Neutrophil (primary cell): ENCODE measurements at regions not wholly inside any gene's neighbourhood (a gene's known extent, or its start where the extent isn't known, plus 50 kb on each side); places are given as distances from the start of the nearest gene placed in this dataset.

Experiments used
- H3K27ac ChIP-seq: fragments of 200-600 bp; sonication (generic); 2 replicates; pipeline ENCODE4 v1.5.1; 2016; ENCODE audit warnings: mild to moderate bottlenecking, moderate library complexity
- H3K27me3 ChIP-seq: fragments of 200-600 bp; sonication (generic); 2 replicates; pipeline ENCODE4 v1.6.0; 2016; ENCODE audit warnings: mild to moderate bottlenecking
- H3K36me3 ChIP-seq: fragments of 200-600 bp; sonication (generic); 2 replicates; pipeline ENCODE4 v1.5.1; 2017
- H3K4me1 ChIP-seq, 2 experiments: fragments of 200-600 bp in 1 of 2; sonication (generic) in 1 of 2; 1 replicate in 1 of 2; 2 replicates in 1 of 2; pipeline versions ENCODE4 v1.5.1 to v1.6.1; 2013 to 2016; ENCODE audit warnings: low read depth in 1 of 2, low read length in 1 of 2, mild to moderate bottlenecking in 1 of 2, moderate library complexity in 1 of 2; ENCODE audit not compliant: control insufficient read depth in 1 of 2, insufficient read depth in 1 of 2
- H3K4me3 ChIP-seq, 2 experiments: fragments of 200-600 bp in 1 of 2; sonication (generic) in 1 of 2; 1 replicate in 1 of 2; 2 replicates in 1 of 2; pipeline ENCODE4 v1.5.1; 2013 to 2016; ENCODE audit warnings: low read depth in 1 of 2, low read length in 1 of 2, mild to moderate bottlenecking in 1 of 2, moderate library complexity in 1 of 2
- H3K9me3 ChIP-seq: fragments of 200-600 bp; sonication (generic); 2 replicates; pipeline ENCODE4 v1.5.1; 2016
- TF ChIP-seq, protein P1 (sequence below): fragments of 200-600 bp; sonication (generic); IDR thresholded peaks from 2 replicates; pipeline ENCODE4 v1.5.1; 2016; ENCODE audit warnings: antibody characterized with exemption

DNA sequence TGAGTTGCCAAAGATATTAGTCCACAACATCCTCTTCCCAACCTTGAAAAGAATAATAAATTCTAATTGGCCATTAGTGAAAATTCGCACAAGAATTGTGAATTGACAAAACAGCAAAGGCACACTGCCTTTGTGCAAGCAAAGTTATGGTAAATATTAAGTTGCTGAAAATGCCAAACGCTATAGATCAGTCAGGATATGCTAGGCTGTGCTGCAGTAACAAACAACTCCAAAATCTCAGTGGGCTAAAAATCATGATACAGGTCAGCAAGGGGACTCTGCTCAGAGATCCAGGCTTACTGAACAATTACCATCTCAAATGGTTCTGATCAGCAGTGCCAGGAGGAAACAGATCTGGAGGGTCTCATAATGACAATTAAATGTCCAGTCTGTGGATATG, 238.0 kb upstream of the IGF1R start:
- TF ChIP-seq, protein P1, sequence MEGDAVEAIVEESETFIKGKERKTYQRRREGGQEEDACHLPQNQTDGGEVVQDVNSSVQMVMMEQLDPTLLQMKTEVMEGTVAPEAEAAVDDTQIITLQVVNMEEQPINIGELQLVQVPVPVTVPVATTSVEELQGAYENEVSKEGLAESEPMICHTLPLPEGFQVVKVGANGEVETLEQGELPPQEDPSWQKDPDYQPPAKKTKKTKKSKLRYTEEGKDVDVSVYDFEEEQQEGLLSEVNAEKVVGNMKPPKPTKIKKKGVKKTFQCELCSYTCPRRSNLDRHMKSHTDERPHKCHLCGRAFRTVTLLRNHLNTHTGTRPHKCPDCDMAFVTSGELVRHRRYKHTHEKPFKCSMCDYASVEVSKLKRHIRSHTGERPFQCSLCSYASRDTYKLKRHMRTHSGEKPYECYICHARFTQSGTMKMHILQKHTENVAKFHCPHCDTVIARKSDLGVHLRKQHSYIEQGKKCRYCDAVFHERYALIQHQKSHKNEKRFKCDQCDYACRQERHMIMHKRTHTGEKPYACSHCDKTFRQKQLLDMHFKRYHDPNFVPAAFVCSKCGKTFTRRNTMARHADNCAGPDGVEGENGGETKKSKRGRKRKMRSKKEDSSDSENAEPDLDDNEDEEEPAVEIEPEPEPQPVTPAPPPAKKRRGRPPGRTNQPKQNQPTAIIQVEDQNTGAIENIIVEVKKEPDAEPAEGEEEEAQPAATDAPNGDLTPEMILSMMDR, result no peak
- H3K27me3 ChIP-seq, result no peaks in the 10 kb centered on the region
- H3K9me3 ChIP-seq, result no peaks in the 10 kb centered on the region
- H3K4me1 ChIP-seq, result no peaks in the 10 kb centered on the region
- H3K36me3 ChIP-seq, result no peaks in the 10 kb centered on the region
- H3K27ac ChIP-seq, result no peak overlapping the region
- no peak overlapping the region for H3K4me3 ChIP-seq

GRCh38 chr15:98412852-98413251, 235.5 kb upstream of the IGF1R start:
- TF ChIP-seq, protein P1, result no peak
- H3K4me1 ChIP-seq, result no peaks in the 10 kb centered on the region
- H3K27ac ChIP-seq, result no peak overlapping the region
- no peak overlapping the region for H3K4me3 ChIP-seq
- H3K9me3 ChIP-seq, result no peaks in the 10 kb centered on the region
- H3K36me3 ChIP-seq, result no peaks in the 10 kb centered on the region
- peaks cover 15% of the 10 kb centered on the region for H3K27me3 ChIP-seq

DNA sequence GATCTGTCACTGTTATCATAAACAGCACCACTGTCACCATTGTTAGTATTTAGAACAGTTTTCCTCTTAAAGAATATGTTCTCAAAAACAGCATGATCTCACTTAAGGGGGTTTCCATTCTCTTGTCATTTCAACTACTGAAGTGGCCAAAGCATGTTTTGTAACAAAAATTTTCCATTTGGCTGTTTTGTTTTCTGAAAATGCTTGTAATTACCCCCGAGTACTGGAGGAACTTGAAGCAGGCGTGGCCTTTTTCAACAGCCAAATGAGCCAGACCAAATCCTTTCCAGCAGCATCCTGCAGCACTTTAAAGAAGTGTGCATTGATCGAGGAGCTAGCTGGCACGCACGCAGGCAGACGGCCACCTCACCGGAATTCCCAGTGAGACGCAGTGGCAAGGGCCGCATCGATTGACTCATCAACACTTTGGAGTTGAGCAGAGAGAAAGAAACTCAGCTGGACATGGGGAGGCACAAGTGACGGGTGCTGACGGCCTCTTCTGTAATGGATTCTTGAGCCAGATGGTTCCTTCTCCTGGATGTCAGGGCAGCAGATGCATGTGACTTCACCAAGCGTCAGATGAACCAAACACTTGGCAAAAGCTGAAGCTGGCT, 234.3 kb upstream of the IGF1R start:
- H3K4me1 ChIP-seq, result no peaks in the 10 kb centered on the region
- no peak overlapping the region for H3K27ac ChIP-seq
- no peaks in the 10 kb centered on the region for H3K36me3 ChIP-seq
- no peak overlapping the region for H3K4me3 ChIP-seq
- peaks cover 25% of the 10 kb centered on the region for H3K27me3 ChIP-seq
- no peaks in the 10 kb centered on the region for H3K9me3 ChIP-seq
- TF ChIP-seq, protein P1, result no peak

- peaks cover 0 to 1% of the 10 kb centered on the region in 2 experiments for H3K4me1 ChIP-seq
- TF ChIP-seq, protein P1, result no peak
- no peak overlapping the region for H3K4me3 ChIP-seq
- H3K27me3 ChIP-seq, result peaks cover 48% of the 10 kb centered on the region
- no peak overlapping the region for H3K27ac ChIP-seq
- no peaks in the 10 kb centered on the region for H3K36me3 ChIP-seq
- no peaks in the 10 kb centered on the region for H3K9me3 ChIP-seq
Observed at GRCh38 chr15:98416222-98416855, 232.0 kb upstream of the IGF1R start.

DNA sequence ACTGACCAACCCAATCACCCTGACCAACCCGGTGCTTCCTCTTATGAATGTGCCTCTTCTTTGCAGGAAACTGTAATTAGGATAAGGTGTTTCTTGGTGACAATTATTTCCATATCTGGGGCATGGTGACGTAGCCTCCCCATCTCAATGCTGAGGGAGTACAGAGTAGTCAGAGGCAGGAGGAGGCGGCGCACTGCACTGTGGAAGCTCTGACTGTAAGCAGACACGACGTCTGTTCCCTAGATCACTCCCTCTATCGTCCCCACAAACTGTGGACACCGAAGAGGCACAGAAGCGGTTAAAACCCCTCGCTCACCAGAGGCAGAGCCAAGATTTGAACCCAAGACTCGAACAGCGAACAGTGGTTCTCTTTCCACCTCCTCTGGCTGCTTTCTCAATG, 231.0 kb upstream of the IGF1R start:
- H3K27me3 ChIP-seq, result peaks cover 58% of the 10 kb centered on the region
- peaks cover 6 to 7% of the 10 kb centered on the region in 2 experiments for H3K4me1 ChIP-seq
- H3K4me3 ChIP-seq, result no peak overlapping the region
- no peaks in the 10 kb centered on the region for H3K9me3 ChIP-seq
- H3K27ac ChIP-seq, result no peak overlapping the region
- no peaks in the 10 kb centered on the region for H3K36me3 ChIP-seq
- TF ChIP-seq, protein P1, result no peak
